GM18505 (cell line): ENCODE measurements at regions not wholly inside any gene's neighbourhood (a gene's known extent, or its start where the extent isn't known, plus 50 kb on each side); places are given as distances from the start of the nearest gene placed in this dataset.

Experiments
- ATAC-seq: cut with Tn5 transposase; IDR thresholded peaks from one replicate; pipeline ENCODE4 v1.9.1; 2021; ENCODE audit not compliant: unreplicated experiment
- POLR2A ChIP-seq: IDR thresholded peaks from 4 replicates; pipeline ENCODE4 v1.6.1; 2011; ENCODE audit warnings: borderline replicate concordance; ENCODE audit not compliant: insufficient read depth, insufficient read length; ENCODE audit errors: extremely low read depth

GRCh38 chr5:125011947-125012346, 265.5 kb upstream of the ZNF608 start:
- ATAC-seq = no peak

DNA sequence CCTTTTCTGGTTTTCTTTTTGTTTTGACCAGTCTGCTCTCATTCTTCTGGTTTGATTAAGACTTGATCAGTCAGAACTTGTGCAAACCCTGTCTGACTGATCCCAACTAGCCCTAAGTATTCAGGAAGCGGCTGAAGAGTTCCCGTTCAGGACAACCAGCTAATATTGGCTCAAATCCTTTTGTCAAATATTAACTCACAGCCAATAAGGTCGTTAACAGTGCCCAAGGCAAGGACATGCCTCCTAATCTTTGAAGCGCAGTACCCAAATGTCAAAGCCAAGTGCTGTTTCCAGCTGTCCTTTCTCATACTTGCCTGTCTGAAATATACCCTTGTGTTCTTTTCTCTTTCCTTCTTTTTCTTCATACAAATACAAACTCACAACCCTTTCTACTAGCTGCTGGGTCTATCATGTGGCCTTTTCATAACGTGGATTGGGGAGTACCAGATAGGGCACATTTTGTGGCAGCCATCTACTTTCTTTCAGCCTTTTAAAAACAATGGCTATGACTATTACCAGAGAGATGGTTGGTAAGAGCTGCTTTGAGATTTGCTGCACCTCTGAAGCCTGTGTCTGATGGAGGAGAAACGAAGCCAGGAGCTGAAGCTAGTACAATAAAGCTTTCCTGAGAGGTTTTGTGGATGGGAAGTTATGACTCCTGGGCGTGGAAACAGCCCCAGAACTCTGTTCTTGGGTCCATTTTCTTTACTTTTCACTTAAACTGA, 266.4 kb upstream of the ZNF608 start:
- ATAC-seq = no peak
- no peak for TF ChIP-seq POLR2A

More at GRCh38 chr5:125011947-125012346, 265.5 kb upstream of the ZNF608 start:
- no peak for TF ChIP-seq POLR2A

DNA sequence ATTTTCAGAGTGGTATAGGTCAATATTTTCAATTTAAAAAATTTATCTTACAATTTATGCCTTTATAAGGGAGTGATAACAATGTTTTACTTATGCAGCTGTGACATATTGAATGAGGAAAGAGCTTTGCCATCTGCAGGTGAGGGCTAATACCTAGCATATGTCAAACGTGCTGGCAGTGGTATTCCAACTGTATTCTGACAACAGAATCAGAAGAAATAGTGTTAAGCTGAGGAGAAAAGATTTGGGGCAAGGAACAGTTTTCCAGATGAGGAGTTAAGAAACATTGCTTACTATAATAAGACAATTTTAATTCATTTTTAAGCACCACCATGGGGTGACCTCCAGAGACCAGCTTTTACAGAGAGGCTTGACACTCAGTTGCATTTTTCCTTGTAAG, 267.8 kb upstream of the ZNF608 start:
- no peak for ATAC-seq
- TF ChIP-seq POLR2A = no peak

- ATAC-seq = no peak
- TF ChIP-seq POLR2A = no peak
These were observed 271.4 kb upstream of the ZNF608 start for GRCh38 chr5:125017796-125018195.

GRCh38 chr5:125023673-125024072, 277.2 kb upstream of the ZNF608 start:
- ATAC-seq = no peak

DNA sequence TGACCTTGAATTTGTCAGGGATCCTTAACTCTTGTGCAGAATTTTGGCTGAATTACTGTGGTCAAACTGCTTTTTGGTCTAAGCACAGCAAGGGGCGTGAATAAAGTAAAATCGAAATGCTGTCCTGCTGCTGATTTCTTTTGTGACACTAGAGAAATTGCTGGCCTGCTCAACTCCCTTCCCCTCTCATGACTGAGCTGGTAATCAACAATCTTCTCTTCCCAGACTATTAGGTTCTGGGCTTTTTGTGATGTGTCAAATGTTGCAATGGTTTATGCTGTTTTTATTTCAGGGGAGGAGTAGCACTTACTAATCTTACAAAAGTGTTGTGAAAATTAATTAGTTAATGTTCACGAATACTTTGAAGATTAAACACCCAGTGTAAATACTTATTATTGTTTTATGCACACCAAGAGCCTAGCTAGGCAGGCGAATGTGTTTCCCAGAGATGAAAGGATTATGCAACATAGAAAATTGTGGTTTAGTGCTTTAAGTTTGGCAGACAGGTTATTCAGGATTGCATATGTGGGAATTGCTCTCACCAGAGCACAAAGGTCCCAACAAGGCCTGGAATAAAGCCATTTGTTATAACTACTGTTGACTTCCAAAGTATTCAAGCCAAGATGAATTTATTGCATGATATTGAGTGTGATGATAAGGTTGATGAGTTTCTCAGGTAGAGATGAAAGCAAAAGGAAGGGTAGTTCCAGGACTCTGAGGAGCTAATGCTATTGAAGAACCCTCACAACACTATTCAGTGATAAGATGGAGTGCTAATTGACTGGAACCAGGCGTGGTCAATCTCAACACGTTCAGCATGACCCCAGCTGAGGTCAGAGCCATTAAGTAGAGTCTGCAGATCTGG, 280.7 kb upstream of the ZNF608 start:
- no peak for TF ChIP-seq POLR2A
- no peak for ATAC-seq

More at GRCh38 chr5:125023673-125024072, 277.2 kb upstream of the ZNF608 start:
- TF ChIP-seq POLR2A = no peak

GRCh38 chr5:125032286-125032685, 285.8 kb upstream of the ZNF608 start:
- ATAC-seq = no peak

DNA sequence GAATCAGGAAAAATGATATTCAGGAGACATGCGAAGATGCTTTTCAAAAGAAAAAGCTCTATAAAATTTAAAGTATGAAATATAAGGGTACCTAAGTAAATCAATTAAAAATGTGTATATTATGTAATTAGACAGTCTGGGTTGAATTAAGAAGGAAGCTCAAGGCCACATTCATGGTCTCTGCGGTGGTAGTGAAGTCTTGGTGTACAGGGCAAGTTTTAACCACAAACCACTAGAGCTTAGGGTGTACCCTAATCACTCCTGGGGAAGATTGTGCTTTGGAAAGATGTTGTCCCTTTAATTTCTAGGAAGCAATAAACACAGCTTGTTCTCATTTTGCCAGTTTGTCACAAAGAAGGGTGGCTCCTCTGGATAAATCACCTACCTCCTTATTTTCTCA, 287.2 kb upstream of the ZNF608 start:
- no peak for ATAC-seq
- TF ChIP-seq POLR2A = no peak

More at GRCh38 chr5:125032286-125032685, 285.8 kb upstream of the ZNF608 start:
- TF ChIP-seq POLR2A = no peak

GRCh38 chr5:125034331-125034730, 287.9 kb upstream of the ZNF608 start:
- ATAC-seq = no peak
- TF ChIP-seq POLR2A = no peak

DNA sequence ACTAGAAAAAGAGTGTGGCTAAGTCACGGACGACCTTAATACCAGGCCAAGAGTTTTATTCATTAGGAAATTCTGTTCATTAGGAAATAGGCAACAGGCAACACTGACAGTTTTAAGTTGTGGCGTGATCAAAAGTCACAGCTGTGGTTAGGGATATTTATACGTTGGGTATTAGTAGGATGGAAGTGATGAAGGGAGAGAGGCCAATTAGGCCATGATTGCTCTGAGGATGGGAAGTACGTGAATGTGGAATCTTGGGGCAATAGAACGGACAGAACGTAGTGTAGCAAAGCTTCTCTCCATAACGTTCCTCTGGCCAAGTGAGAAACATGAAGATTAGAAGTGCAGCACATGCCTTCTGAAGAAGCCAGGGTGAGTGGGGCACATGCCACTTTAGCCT, 290.1 kb upstream of the ZNF608 start:
- no peak for TF ChIP-seq POLR2A
- no peak for ATAC-seq

GRCh38 chr5:125037020-125037419, 290.6 kb upstream of the ZNF608 start:
- no peak for ATAC-seq
- TF ChIP-seq POLR2A = no peak

- ATAC-seq = no peak
- TF ChIP-seq POLR2A = no peak
These were observed 291.1 kb upstream of the ZNF608 start for GRCh38 chr5:125037530-125037929.

DNA sequence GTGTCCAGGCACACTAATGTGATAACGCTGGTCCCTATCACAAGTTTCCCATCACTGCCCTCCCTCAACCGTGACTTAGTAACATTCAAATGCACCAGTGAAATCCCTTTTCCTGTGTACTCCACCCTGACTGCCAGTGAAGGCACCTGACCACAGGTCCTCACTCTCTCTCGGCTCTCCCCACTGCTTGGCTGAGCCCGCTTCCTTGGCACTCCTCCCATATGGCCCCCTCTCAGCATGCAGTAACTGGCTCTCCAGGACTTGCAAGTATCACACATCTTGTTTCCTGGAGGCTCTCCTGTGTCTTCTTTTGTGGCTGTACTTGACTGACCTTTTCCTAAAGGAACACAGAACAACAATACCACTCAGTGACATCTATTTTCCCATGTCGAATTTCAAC, 292.0 kb upstream of the ZNF608 start:
- no peak for ATAC-seq

DNA sequence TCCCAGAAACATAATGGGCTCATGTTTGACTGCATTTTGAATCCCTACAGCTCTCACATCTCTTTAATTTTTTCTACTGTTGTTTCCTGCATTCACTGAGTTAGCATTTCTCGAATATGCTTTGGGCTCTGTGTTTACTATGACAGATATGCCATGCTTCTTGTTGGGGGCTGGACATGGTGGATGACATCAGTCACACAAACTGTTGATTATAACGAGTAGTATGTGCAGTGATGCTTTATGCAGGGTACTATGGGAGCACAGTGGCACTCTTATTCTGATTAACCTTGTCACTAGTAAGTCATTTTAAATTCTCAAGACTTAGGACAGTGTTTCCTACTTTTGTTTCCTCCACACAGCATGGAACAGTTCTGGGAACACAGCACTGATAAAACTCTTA, 295.4 kb upstream of the ZNF608 start:
- no peak for ATAC-seq

More for the DNA sequence above, 292.0 kb upstream of the ZNF608 start:
- no peak for TF ChIP-seq POLR2A

GRCh38 chr5:125042261-125042890, 295.9 kb upstream of the ZNF608 start:
- no peak for ATAC-seq
- no peak for TF ChIP-seq POLR2A

More for the DNA sequence above, 295.4 kb upstream of the ZNF608 start:
- no peak for TF ChIP-seq POLR2A
